MCF 10A (cell line): ENCODE measurements at regions not wholly inside any gene's neighbourhood (a gene's known extent, or its start where the extent isn't known, plus 50 kb on each side); places are given as distances from the start of the nearest gene placed in this dataset.
"Not testable (repeated sequence)": the region's sequence is repeated elsewhere in the genome, so short reads cannot be mapped to it uniquely, and the experiment has no call there.

ENCODE experiments used
- BruUV-seq: library from RNA; stranded (reverse); fragments of 400-500 nt; replicated peaks from 2 replicates; lab custom pipeline; 2021; lab: Mats Ljungman, UMichigan
- CTCF ChIA-PET: fragments of 300-600 bp; sonication (Branson Sonifier 250); formaldehyde crosslinking; extraction: SDS; loops from one replicate; lab custom pipeline; 2021; ENCODE audit warnings: antibody characterized with exemption, inconsistent platforms; lab: Yijun Ruan, JAX
- POLR2A ChIA-PET: fragments of 300-600, 350-650 bp; sonication (Branson Sonifier 250); formaldehyde crosslinking; extraction: SDS; loops from one replicate; lab custom pipeline; 2020; ENCODE audit warnings: antibody characterized with exemption, inconsistent platforms; lab: Yijun Ruan, JAX
- DNase-seq: peaks from one replicate; pipeline ENCODE4 v3.0.0-alpha.2; 2018; ENCODE audit not compliant: unreplicated experiment
- H3K27ac Mint-ChIP-seq: one replicate; pipeline ENCODE4 v1.8.0; 2022; ENCODE audit warnings: mild to moderate bottlenecking, low read depth, mixed read lengths; ENCODE audit not compliant: unreplicated experiment
- H3K27me3 Mint-ChIP-seq: one replicate; pipeline ENCODE4 v1.8.0; 2022; ENCODE audit warnings: mixed read lengths; ENCODE audit not compliant: insufficient read depth, unreplicated experiment
- H3K36me3 Mint-ChIP-seq: one replicate; pipeline ENCODE4 v1.8.0; 2022; ENCODE audit warnings: mild to moderate bottlenecking, moderate library complexity, mixed read lengths; ENCODE audit not compliant: insufficient read depth, unreplicated experiment
- H3K4me1 Mint-ChIP-seq: one replicate; pipeline ENCODE4 v1.8.0; 2022; ENCODE audit warnings: mixed read lengths; ENCODE audit not compliant: insufficient read depth, unreplicated experiment
- H3K4me3 Mint-ChIP-seq: one replicate; pipeline ENCODE4 v1.8.0; 2022; ENCODE audit warnings: mild to moderate bottlenecking, moderate library complexity, mixed read lengths; ENCODE audit not compliant: unreplicated experiment
- H3K9me3 Mint-ChIP-seq: one replicate; pipeline ENCODE4 v1.8.0; 2022; ENCODE audit warnings: mixed read lengths; ENCODE audit not compliant: unreplicated experiment
- intact Hi-C: fragments of 100-400 bp; cut with micrococcal nuclease; formaldehyde crosslinking; loops from 2 replicates; pipeline ENCODE4 v1.14.1; 2022
- TF ChIP-seq, protein P1 (sequence below): fragments of 200-600 bp; IDR thresholded peaks from one replicate; pipeline ENCODE4 v1.8.0; 2022; ENCODE audit warnings: antibody characterized with exemption, mild to moderate bottlenecking; ENCODE audit not compliant: unreplicated experiment

DNA sequence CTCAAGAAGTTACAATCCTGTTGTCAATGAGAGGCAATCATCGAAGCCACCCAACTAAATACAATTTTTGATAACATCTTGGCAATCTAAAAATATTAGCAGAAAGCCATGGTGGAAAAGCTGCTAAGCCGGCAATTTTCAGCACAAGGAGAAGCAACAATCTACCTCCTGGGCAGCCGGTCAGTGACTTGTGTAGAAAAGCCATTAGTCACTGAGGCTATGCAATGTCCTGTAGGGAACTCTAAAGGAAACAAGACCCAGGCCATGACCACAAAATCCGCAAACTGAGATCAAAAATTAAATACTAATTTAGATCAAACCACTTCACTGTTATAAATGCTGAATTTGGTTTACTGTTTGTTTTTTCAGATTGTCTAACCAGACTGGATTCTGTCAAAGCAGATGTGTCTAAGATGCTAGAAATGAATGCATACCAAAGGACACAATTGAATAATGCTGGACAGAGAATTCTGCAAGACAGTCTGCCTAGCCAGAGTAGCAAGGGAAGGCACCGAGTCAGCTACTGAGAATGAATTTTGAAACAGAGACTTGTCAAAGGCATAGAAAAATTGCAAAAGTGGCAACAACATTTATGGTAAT, 384.8 kb downstream of the PRELID2 start:
- intact Hi-C loops, result no loop called here

DNA sequence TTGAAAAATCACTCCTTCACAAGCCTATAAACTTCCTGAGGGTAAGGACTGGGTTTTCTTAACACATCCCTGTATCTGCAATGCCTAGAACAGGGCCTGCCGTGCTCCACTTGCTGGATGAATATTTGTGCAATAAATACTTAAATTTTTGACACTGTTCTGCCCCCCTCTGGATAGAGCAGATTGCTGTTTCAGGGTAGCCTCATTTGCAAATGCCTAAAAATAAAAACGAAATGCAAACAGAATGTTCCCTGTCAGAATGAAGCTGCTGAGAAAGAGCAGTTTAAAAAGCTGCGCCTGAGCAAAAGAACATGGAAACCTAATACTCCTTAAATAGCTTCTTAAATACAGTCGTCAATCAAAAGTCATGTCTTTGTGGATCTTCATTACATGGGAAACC, 385.3 kb downstream of the PRELID2 start:
- Mint-ChIP-seq H3K36me3 (no peaks in the 10 kb centered on the region), H3K9me3 (no peaks in the 10 kb centered on the region), H3K4me3 (no peak overlapping the region), H3K4me1 (no peaks in the 10 kb centered on the region), H3K27ac (no peak overlapping the region), H3K27me3 (no peaks in the 10 kb centered on the region)
- intact Hi-C loops, result no loop called here
- ChIA-PET CTCF (interaction anchor here (0.6 to 0.7 kb wide), 3 partner anchors 43 to 1231 kb away, joined by 3 to 5 read pairs (median 3); no protein-coding TSS in a partner anchor), POLR2A (no interaction called here)
- no peak for DNase-seq
- no TSS peak for BruUV-seq
- TF ChIP-seq, protein P1, sequence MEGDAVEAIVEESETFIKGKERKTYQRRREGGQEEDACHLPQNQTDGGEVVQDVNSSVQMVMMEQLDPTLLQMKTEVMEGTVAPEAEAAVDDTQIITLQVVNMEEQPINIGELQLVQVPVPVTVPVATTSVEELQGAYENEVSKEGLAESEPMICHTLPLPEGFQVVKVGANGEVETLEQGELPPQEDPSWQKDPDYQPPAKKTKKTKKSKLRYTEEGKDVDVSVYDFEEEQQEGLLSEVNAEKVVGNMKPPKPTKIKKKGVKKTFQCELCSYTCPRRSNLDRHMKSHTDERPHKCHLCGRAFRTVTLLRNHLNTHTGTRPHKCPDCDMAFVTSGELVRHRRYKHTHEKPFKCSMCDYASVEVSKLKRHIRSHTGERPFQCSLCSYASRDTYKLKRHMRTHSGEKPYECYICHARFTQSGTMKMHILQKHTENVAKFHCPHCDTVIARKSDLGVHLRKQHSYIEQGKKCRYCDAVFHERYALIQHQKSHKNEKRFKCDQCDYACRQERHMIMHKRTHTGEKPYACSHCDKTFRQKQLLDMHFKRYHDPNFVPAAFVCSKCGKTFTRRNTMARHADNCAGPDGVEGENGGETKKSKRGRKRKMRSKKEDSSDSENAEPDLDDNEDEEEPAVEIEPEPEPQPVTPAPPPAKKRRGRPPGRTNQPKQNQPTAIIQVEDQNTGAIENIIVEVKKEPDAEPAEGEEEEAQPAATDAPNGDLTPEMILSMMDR, result no peak

More for the DNA sequence above, 384.8 kb downstream of the PRELID2 start:
- CTCF ChIA-PET, result interaction anchor here (0.6 to 0.7 kb wide), 3 partner anchors 44 to 1231 kb away, joined by 3 to 5 read pairs (median 3); no protein-coding TSS in a partner anchor
- TF ChIP-seq, protein P1, result no peak
- no peaks in the 10 kb centered on the region for H3K27me3 Mint-ChIP-seq
- no peak overlapping the region for H3K27ac Mint-ChIP-seq
- no peak for DNase-seq
- no peak overlapping the region for H3K4me3 Mint-ChIP-seq
- H3K4me1 Mint-ChIP-seq, result no peaks in the 10 kb centered on the region
- BruUV-seq, result no TSS peak
- H3K9me3 Mint-ChIP-seq, result no peaks in the 10 kb centered on the region
- POLR2A ChIA-PET, result no interaction called here
- H3K36me3 Mint-ChIP-seq, result no peaks in the 10 kb centered on the region

DNA sequence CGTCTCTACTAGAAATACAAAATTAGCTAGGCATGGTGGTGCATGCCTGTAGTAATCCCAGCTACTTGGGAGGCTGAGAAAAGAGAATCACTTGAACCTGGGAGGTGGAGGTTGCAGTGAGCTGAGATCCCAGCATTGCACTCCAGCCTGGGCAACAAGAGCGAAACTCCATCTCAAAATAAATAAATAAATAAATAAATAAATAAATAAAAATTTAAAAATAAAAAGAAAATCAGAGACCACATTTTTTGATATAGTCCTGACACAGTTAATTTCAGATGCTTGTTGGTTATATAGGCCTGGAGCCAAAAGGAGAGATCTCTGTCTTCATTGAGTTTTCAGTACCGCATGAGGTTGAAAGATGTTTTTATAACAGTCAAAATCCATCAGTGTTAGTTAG, 388.3 kb downstream of the PRELID2 start:
- intact Hi-C loops, H3K36me3 Mint-ChIP-seq, H3K4me3 Mint-ChIP-seq, H3K27me3 Mint-ChIP-seq, H3K9me3 Mint-ChIP-seq, DNase-seq, BruUV-seq, H3K27ac Mint-ChIP-seq, POLR2A ChIA-PET, H3K4me1 Mint-ChIP-seq: not testable (repeated sequence)
- CTCF ChIA-PET, result interaction anchor here (0.6 to 1.5 kb wide), 3 partner anchors 15 to 726 kb away, joined by 3 to 4 read pairs (median 3); no protein-coding TSS in a partner anchor

DNA sequence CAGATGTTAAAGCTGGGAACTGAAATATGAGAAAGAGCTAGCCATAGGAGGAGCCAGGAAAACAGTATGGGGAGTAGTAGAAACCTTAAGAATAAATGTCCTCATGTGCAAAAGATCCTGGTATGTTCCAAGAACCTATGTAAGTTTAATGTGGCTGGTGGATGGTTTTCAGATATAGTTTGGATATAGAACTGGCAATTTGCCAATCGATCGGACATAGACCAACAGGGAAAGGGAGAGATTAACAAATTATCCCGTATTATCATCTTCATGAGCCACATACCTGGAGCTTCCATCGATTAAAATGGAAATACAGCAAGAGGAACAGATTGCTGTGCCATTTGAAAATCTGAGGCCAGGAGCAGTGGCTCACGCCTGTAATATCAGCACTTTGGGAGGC, 388.7 kb downstream of the PRELID2 start:
- Mint-ChIP-seq H3K4me3 (no peak overlapping the region), H3K4me1 (no peaks in the 10 kb centered on the region), H3K27me3 (no peaks in the 10 kb centered on the region), H3K27ac (no peak overlapping the region), H3K9me3 (no peaks in the 10 kb centered on the region), H3K36me3 (no peaks in the 10 kb centered on the region)
- CTCF ChIA-PET, result interaction anchor here (0.6 to 1.5 kb wide), 3 partner anchors 16 to 725 kb away, joined by 3 to 4 read pairs (median 3); no protein-coding TSS in a partner anchor
- POLR2A ChIA-PET, result interaction anchor here (0.6 kb wide), 1 partner anchor 601 kb away, joined by 3 read pairs; no protein-coding TSS in a partner anchor
- DNase-seq, result no peak
- BruUV-seq, result no TSS peak
- TF ChIP-seq, protein P1, result no peak
- intact Hi-C loops, result no loop called here
